SK-N-SH (cell line): ENCODE measurements at regions not wholly inside any gene's neighbourhood (a gene's known extent, or its start where the extent isn't known, plus 50 kb on each side); places are given as distances from the start of the nearest gene placed in this dataset.

Experiments used
- CTCF ChIA-PET: fragments of 300-600, 350-600 bp; formaldehyde crosslinking; extraction: SDS; loops from one replicate; lab custom pipeline; 2021; lab: Yijun Ruan, JAX
- POLR2A ChIA-PET: fragments of 350-600 bp; sonication (Branson Sonifier 250); formaldehyde crosslinking; extraction: SDS; loops from one replicate; lab custom pipeline; 2020; ENCODE audit warnings: antibody characterized with exemption, inconsistent platforms; lab: Yijun Ruan, JAX
- DNase-seq: peaks from one replicate; pipeline ENCODE4 v3.0.0; 2012
- H2AFZ ChIP-seq: fragments of 200-600 bp; sonication (generic); 2 replicates; pipeline ENCODE4 v1.8.1; 2016; ENCODE audit warnings: antibody characterized with exemption, mild to moderate bottlenecking, low read depth
- H3F3A ChIP-seq: fragments of 200-600 bp; sonication (generic); replicated peaks from 2 replicates; pipeline ENCODE3; 2016; ENCODE audit warnings: antibody characterized with exemption, mild to moderate bottlenecking; ENCODE audit not compliant: insufficient read depth
- H3K27ac ChIP-seq, 2 experiments: fragments of 200-500 bp in 1 of 2; fragments of 200-600 bp in 1 of 2; sonication (Bioruptor generic) in 1 of 2; sonication (generic), shearing (Covaris generic) in 1 of 2; 2 replicates each; pipeline versions ENCODE4 v1.5.1 to v1.6.1; 2014 to 2016; ENCODE audit warnings: low read depth in 2 of 2, inconsistent platforms in 1 of 2, low read length in 1 of 2, mild to moderate bottlenecking in 1 of 2, mixed read lengths in 1 of 2
- H3K27me3 ChIP-seq: fragments of 200-600 bp; sonication (generic), shearing (Covaris generic); 2 replicates; pipeline ENCODE4 v1.6.1; 2016; ENCODE audit warnings: mixed run types; ENCODE audit not compliant: insufficient read depth
- H3K36me3 ChIP-seq, 2 experiments: fragments of 200-500 bp in 1 of 2; fragments of 200-600 bp in 1 of 2; sonication (Bioruptor generic) in 1 of 2; sonication (generic) in 1 of 2; replicated peaks in 1 of 2; 2 replicates each; pipeline versions ENCODE3 to v1.5.1; 2014 to 2016; ENCODE audit warnings: low read length in 1 of 2, mild to moderate bottlenecking in 1 of 2; ENCODE audit not compliant: insufficient read depth in 2 of 2, control insufficient read depth in 1 of 2
- H3K4me1 ChIP-seq, 2 experiments: fragments of 200-500 bp in 1 of 2; fragments of 200-600 bp in 1 of 2; sonication (Bioruptor generic) in 1 of 2; sonication (generic), shearing (Covaris generic) in 1 of 2; 2 replicates each; pipeline versions ENCODE4 v1.5.1 to v1.6.1; 2014 to 2016; ENCODE audit warnings: low read depth in 1 of 2, low read length in 1 of 2, mixed run types in 1 of 2; ENCODE audit not compliant: insufficient read depth in 2 of 2, control insufficient read depth in 1 of 2
- H3K4me2 ChIP-seq: fragments of 200-600 bp; sonication (generic), shearing (Covaris generic); 2 replicates; pipeline ENCODE4 v1.6.1; 2017; ENCODE audit warnings: mixed run types
- H3K4me3 ChIP-seq, 2 experiments: fragments of 200-500 bp in 1 of 2; fragments of 200-600 bp in 1 of 2; sonication (Bioruptor generic) in 1 of 2; sonication (generic), shearing (Covaris generic) in 1 of 2; 2 replicates each; pipeline versions ENCODE4 v1.5.1 to v1.8.1; 2014 to 2016; ENCODE audit warnings: low read depth in 2 of 2, inconsistent platforms in 1 of 2, low read length in 1 of 2, mild to moderate bottlenecking in 1 of 2, mixed read lengths in 1 of 2, moderate library complexity in 1 of 2
- H3K79me2 ChIP-seq: fragments of 200-600 bp; sonication (generic); 2 replicates; pipeline ENCODE4 v1.8.1; 2017; ENCODE audit warnings: mild to moderate bottlenecking; ENCODE audit not compliant: insufficient read depth
- H3K9ac ChIP-seq: fragments of 200-600 bp; sonication (generic); 2 replicates; pipeline ENCODE4 v1.6.1; 2017; ENCODE audit warnings: mixed run types
- H3K9me2 ChIP-seq: fragments of 200-600 bp; sonication (generic); 2 replicates; pipeline ENCODE4 v1.6.1; 2017; ENCODE audit warnings: mixed run types
- H3K9me3 ChIP-seq: fragments of 200-600 bp; sonication (generic); 2 replicates; pipeline ENCODE4 v1.6.1; 2017; ENCODE audit warnings: mixed run types, mild to moderate bottlenecking, moderate library complexity
- H4K20me1 ChIP-seq: fragments of 200-600 bp; sonication (generic); 2 replicates; pipeline ENCODE4 v1.6.1; 2017; ENCODE audit warnings: mild to moderate bottlenecking, mixed run types; ENCODE audit not compliant: insufficient read depth
- EZH2phosphoT487 ChIP-seq: fragments of 200-600 bp; sonication (generic); IDR thresholded peaks from 2 replicates; pipeline ENCODE4 v1.6.1; 2017; ENCODE audit warnings: low read depth, mixed run types, mild to moderate bottlenecking, antibody characterized with exemption, moderate library complexity, borderline replicate concordance
- FOSL2 ChIP-seq: IDR thresholded peaks from 2 replicates; pipeline ENCODE4 v1.4.0; 2012; ENCODE audit warnings: low read depth, mild to moderate bottlenecking, moderate library complexity, borderline replicate concordance
- FOXJ3 ChIP-seq: sonication (generic); formaldehyde crosslinking; IDR thresholded peaks from 2 replicates; pipeline ENCODE4 v1.5.1; 2020; ENCODE audit warnings: mild to moderate bottlenecking, missing genetic modification reagents
- FOXM1 ChIP-seq: IDR thresholded peaks from 2 replicates; pipeline ENCODE4 v1.4.0; 2012; ENCODE audit warnings: low read depth, mild to moderate bottlenecking
- GATA2 ChIP-seq: sonication (generic); formaldehyde crosslinking; IDR thresholded peaks from 2 replicates; pipeline ENCODE4 v1.5.0; 2020; ENCODE audit warnings: mild to moderate bottlenecking, missing genetic modification reagents
- IRF3 ChIP-seq: fragments of 150-350 bp; IDR thresholded peaks from 2 replicates; pipeline ENCODE4 v1.6.1; 2016; ENCODE audit warnings: mild to moderate bottlenecking, low read depth, low read length
- MEF2A ChIP-seq: IDR thresholded peaks from 2 replicates; pipeline ENCODE4 v1.4.0; 2012; ENCODE audit warnings: low read depth, borderline replicate concordance
- NFIC ChIP-seq: IDR thresholded peaks from 2 replicates; pipeline ENCODE4 v1.4.0; 2012; ENCODE audit warnings: borderline replicate concordance
- NRF1 ChIP-seq: IDR thresholded peaks from 2 replicates; pipeline ENCODE4 v1.6.1; 2012; ENCODE audit warnings: low read depth, mild to moderate bottlenecking, low read length
- POLR2AphosphoS5 ChIP-seq: IDR thresholded peaks from 2 replicates; pipeline ENCODE4 v1.6.1; 2012; ENCODE audit warnings: low read depth, low read length
- RAD21 ChIP-seq: IDR thresholded peaks from 2 replicates; pipeline ENCODE4 v1.6.1; 2012; ENCODE audit warnings: mild to moderate bottlenecking, low read length
- RCOR1 ChIP-seq: fragments of 150-350 bp; IDR thresholded peaks from 2 replicates; pipeline ENCODE4 v1.6.1; 2017; ENCODE audit warnings: antibody characterized with exemption, low read length
- RFX5 ChIP-seq: IDR thresholded peaks from 2 replicates; pipeline ENCODE4 v1.6.1; 2012; ENCODE audit warnings: mild to moderate bottlenecking, improper control_type of control experiment, low read length
- RXRA ChIP-seq: IDR thresholded peaks from 2 replicates; pipeline ENCODE4 v1.4.0; 2012; ENCODE audit warnings: low read depth, mild to moderate bottlenecking, borderline replicate concordance
- SIN3A ChIP-seq: IDR thresholded peaks from 2 replicates; pipeline ENCODE4 v1.6.1; 2012; ENCODE audit warnings: low read depth, mild to moderate bottlenecking, low read length, moderate library complexity, borderline replicate concordance
- SMC3 ChIP-seq: IDR thresholded peaks from 2 replicates; pipeline ENCODE4 v1.6.1; 2012; ENCODE audit warnings: low read depth, low read length, improper control_type of control experiment
- TAF1 ChIP-seq: IDR thresholded peaks from 2 replicates; pipeline ENCODE4 v1.6.1; 2012; ENCODE audit warnings: low read depth, mild to moderate bottlenecking, low read length, moderate library complexity, borderline replicate concordance
- USF2 ChIP-seq: fragments of 150-350 bp; IDR thresholded peaks from 2 replicates; pipeline ENCODE4 v1.6.1; 2017; ENCODE audit warnings: antibody characterized with exemption, low read length, low read depth, borderline replicate concordance
- YY1 ChIP-seq: IDR thresholded peaks from 2 replicates; pipeline ENCODE4 v1.4.0; 2012; ENCODE audit warnings: low read depth, mild to moderate bottlenecking
- WGBS: methylation state at CpG from one replicate; pipeline ENCODE4 v1.1.6; 2017; ENCODE audit warnings: low lambda C conversion rate; 5-methylcytosine and 5-hydroxymethylcytosine counted together
- TF ChIP-seq, protein P1 (sequence below): IDR thresholded peaks from 2 replicates; pipeline ENCODE4 v1.4.0; 2012; ENCODE audit warnings: low read depth, borderline replicate concordance
- TF ChIP-seq, protein P2 (sequence below): IDR thresholded peaks from 2 replicates; pipeline ENCODE4 v1.4.0; 2012; ENCODE audit warnings: low read depth
- TF ChIP-seq, protein P3 (sequence below): IDR thresholded peaks from 2 replicates; pipeline ENCODE4; 2012

DNA sequence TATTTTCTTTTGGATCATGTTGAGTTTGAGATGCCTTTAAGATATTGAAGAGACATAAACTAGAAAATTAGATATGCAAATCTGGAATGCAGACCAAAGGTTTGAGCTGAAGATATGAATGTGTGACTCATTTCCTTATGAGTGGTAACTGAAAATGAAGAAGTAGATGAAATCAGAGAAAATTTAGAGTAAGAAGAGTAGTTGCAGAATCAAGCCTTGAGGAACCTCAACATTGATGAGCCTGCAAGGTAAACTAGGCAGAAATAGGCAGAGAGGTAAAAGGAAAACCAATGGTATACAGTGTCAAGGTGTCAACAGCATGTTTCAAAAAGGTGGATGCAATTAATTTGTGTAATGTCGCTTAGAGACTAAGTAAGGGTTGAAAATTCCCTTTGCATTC, 142.8 kb downstream of the MOSPD2 start:
- Histone ChIP-seq H3K27ac (no peak overlapping the region), H2AFZ (no peak overlapping the region), H3K27me3 (no peaks in the 10 kb centered on the region), H3K9me2 (no peaks in the 10 kb centered on the region), H3F3A (no peaks in the 10 kb centered on the region), H3K9me3 (no peaks in the 10 kb centered on the region), H3K79me2 (no peaks in the 10 kb centered on the region), H4K20me1 (no peaks in the 10 kb centered on the region), H3K4me2 (no peak overlapping the region), H3K4me3 (no peak overlapping the region), H3K4me1 (peaks cover 0 to 2% of the 10 kb centered on the region in 2 experiments; a peak in 1 of 4 replicates), H3K36me3 (no peaks in the 10 kb centered on the region), H3K9ac (no peak overlapping the region)
- ChIA-PET POLR2A (no interaction called here), CTCF (no interaction called here)
- WGBS, result 10% methylated on average over 1 of the region's 1 CpG
- TF ChIP-seq, protein P1, sequence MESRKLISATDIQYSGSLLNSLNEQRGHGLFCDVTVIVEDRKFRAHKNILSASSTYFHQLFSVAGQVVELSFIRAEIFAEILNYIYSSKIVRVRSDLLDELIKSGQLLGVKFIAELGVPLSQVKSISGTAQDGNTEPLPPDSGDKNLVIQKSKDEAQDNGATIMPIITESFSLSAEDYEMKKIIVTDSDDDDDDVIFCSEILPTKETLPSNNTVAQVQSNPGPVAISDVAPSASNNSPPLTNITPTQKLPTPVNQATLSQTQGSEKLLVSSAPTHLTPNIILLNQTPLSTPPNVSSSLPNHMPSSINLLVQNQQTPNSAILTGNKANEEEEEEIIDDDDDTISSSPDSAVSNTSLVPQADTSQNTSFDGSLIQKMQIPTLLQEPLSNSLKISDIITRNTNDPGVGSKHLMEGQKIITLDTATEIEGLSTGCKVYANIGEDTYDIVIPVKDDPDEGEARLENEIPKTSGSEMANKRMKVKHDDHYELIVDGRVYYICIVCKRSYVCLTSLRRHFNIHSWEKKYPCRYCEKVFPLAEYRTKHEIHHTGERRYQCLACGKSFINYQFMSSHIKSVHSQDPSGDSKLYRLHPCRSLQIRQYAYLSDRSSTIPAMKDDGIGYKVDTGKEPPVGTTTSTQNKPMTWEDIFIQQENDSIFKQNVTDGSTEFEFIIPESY, result no peak
- TF ChIP-seq FOSL2, result no peak
- TF ChIP-seq NRF1, result no peak
- TF ChIP-seq USF2, result no peak
- TF ChIP-seq SIN3A, result no peak
- TF ChIP-seq, protein P2, sequence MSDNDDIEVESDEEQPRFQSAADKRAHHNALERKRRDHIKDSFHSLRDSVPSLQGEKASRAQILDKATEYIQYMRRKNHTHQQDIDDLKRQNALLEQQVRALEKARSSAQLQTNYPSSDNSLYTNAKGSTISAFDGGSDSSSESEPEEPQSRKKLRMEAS, result no peak
- no peak for DNase-seq

DNA sequence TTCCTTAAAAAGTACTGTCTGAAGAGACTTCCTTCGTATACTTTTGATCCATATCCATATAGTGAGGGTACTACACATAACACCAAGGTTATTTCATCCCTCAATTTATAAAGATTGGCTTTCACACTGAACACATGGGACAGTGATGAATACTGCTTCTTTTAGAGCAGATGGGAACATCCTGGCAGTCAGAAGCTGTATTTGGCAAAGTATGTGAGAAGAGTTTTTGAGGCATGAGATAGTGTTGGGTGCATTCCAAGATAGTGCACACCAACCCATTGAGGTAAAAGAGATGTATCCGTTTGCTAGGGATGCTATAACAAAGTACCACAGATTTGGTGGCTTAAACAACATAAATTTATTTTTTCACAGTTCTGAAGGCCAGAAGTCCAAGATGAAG, 141.1 kb downstream of the MOSPD2 start:
- 31% methylated on average over 2 of the region's 2 CpGs for WGBS
- CTCF ChIA-PET, result no interaction called here
- no peak for TF ChIP-seq RXRA
- TF ChIP-seq, protein P3, sequence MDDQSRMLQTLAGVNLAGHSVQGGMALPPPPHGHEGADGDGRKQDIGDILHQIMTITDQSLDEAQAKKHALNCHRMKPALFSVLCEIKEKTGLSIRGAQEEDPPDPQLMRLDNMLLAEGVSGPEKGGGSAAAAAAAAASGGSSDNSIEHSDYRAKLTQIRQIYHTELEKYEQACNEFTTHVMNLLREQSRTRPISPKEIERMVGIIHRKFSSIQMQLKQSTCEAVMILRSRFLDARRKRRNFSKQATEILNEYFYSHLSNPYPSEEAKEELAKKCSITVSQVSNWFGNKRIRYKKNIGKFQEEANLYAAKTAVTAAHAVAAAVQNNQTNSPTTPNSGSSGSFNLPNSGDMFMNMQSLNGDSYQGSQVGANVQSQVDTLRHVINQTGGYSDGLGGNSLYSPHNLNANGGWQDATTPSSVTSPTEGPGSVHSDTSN, result no peak
- no peak for TF ChIP-seq GATA2 (CRISPR knock-in tag)
- TF ChIP-seq RCOR1, result no peak
- no peak for TF ChIP-seq NRF1
- no peak for TF ChIP-seq SMC3
- TF ChIP-seq NFIC, result no peak
- TF ChIP-seq YY1, result no peak
- TF ChIP-seq FOXM1, result no peak
- no peak for TF ChIP-seq SIN3A
- TF ChIP-seq IRF3, result no peak
- no peak for TF ChIP-seq TAF1
- TF ChIP-seq POLR2AphosphoS5, result no peak
- TF ChIP-seq MEF2A, result no peak
- TF ChIP-seq, protein P2, result no peak
- TF ChIP-seq RAD21, result no peak
- no peak for TF ChIP-seq FOSL2
- no peak for TF ChIP-seq FOXJ3 (CRISPR knock-in tag)
- TF ChIP-seq RFX5, result no peak
- no peak for TF ChIP-seq EZH2phosphoT487

More for the DNA sequence above, 141.1 kb downstream of the MOSPD2 start:
- POLR2A ChIA-PET, result no interaction called here
- Histone ChIP-seq H2AFZ (no peak overlapping the region), H3K4me3 (no peak overlapping the region), H3K27me3 (no peaks in the 10 kb centered on the region), H3K4me1 (peaks cover 0 to 2% of the 10 kb centered on the region in 2 experiments; a peak in 1 of 4 replicates), H3K9ac (no peak overlapping the region), H3K4me2 (no peak overlapping the region), H3K79me2 (no peaks in the 10 kb centered on the region), H4K20me1 (no peaks in the 10 kb centered on the region), H3F3A (no peaks in the 10 kb centered on the region), H3K9me2 (no peaks in the 10 kb centered on the region), H3K9me3 (no peaks in the 10 kb centered on the region), H3K27ac (no peak overlapping the region), H3K36me3 (no peaks in the 10 kb centered on the region)
- DNase-seq, result no peak
